Naive thymus-derived CD8-positive, alpha-beta T cell (primary cell): ENCODE measurements at regions not wholly inside any gene's neighbourhood (a gene's known extent, or its start where the extent isn't known, plus 50 kb on each side); places are given as distances from the start of the nearest gene placed in this dataset.

Source experiments
- ATAC-seq, 2 donors: fragments of 150-1000 bp; cut with Tn5 transposase in 1 of 2; sonication (Bioruptor Pico), chemical (Tn5 transposase) in 1 of 2; 1 replicate in 1 of 2; 2 replicates in 1 of 2; pipeline ENCODE4 v1.10.0; 2021; ENCODE audit warnings: mild to moderate bottlenecking in 2 of 2, moderate library complexity in 2 of 2
- POLR2A ChIA-PET: fragments of 350-600 bp; sonication (Branson Sonifier 250); formaldehyde crosslinking; loops from one replicate; lab custom pipeline; 2021; ENCODE audit warnings: antibody characterized with exemption; lab: Charles Lee
- DNase-seq, 10 donors: peaks; one replicate each; pipeline versions ENCODE4 v3.0.0 to v3.0.0-alpha.2; 2020 to 2022
- H3K27ac Mint-ChIP-seq, 10 donors: one replicate each; pipeline ENCODE4 v1.8.0; 2020 to 2022; ENCODE audit warnings: mild to moderate bottlenecking in 10 of 10, mixed read lengths in 10 of 10, moderate library complexity in 4 of 10, inconsistent platforms in 1 of 10
- H3K27me3 Mint-ChIP-seq, 5 donors: one replicate each; pipeline ENCODE4 v1.8.0; 2021 to 2022; ENCODE audit warnings: mixed read lengths in 5 of 5
- H3K36me3 Mint-ChIP-seq, 3 donors: one replicate each; pipeline ENCODE4 v1.8.0; 2020 to 2022; ENCODE audit warnings: mixed read lengths in 3 of 3, mild to moderate bottlenecking in 2 of 3, inconsistent platforms in 1 of 3
- H3K4me1 Mint-ChIP-seq, 4 donors: one replicate each; pipeline ENCODE4 v1.8.0; 2021 to 2022; ENCODE audit warnings: mixed read lengths in 4 of 4
- H3K4me3 Mint-ChIP-seq, 10 donors: one replicate each; pipeline ENCODE4 v1.8.0; 2020 to 2022; ENCODE audit warnings: mild to moderate bottlenecking in 10 of 10, mixed read lengths in 10 of 10, moderate library complexity in 6 of 10, inconsistent platforms in 1 of 10
- H3K9me3 Mint-ChIP-seq, 9 donors: one replicate each; pipeline ENCODE4 v1.8.0; 2020 to 2022; ENCODE audit warnings: mixed read lengths in 9 of 9, mild to moderate bottlenecking in 3 of 9, inconsistent platforms in 1 of 9, moderate library complexity in 1 of 9

GRCh38 chrX:10971176-10971575 lies 140.0 kb upstream of the HCCS start:
- POLR2A ChIA-PET = no interaction called here
- ATAC-seq = no peak
- Mint-ChIP-seq H3K4me3 (no peak overlapping the region), H3K4me1 (no peaks in the 10 kb centered on the region), H3K36me3 (peaks cover 0 to 9% (median 0%) of the 10 kb centered on the region in 3 donors), H3K27ac (no peak overlapping the region), H3K9me3 (peaks cover 0 to 15% (median 11%) of the 10 kb centered on the region in 9 donors), H3K27me3 (no peaks in the 10 kb centered on the region)
- no peak for DNase-seq

- POLR2A ChIA-PET = no interaction called here
- peaks cover 0 to 17% (median 11%) of the 10 kb centered on the region in 9 donors for H3K9me3 Mint-ChIP-seq
- no peaks in the 10 kb centered on the region for H3K4me1 Mint-ChIP-seq
- H3K4me3 Mint-ChIP-seq = no peak overlapping the region
- H3K27ac Mint-ChIP-seq = no peak overlapping the region
- DNase-seq (no peak), ATAC-seq (no peak)
- no peaks in the 10 kb centered on the region for H3K27me3 Mint-ChIP-seq
- peaks cover 0 to 9% (median 0%) of the 10 kb centered on the region in 3 donors for H3K36me3 Mint-ChIP-seq
Observed at GRCh38 chrX:10971759-10972158, 139.4 kb upstream of the HCCS start.

GRCh38 chrX:10972706-10973105 lies 138.4 kb upstream of the HCCS start:
- Mint-ChIP-seq H3K9me3 (peaks cover 0 to 23% (median 11%) of the 10 kb centered on the region in 9 donors), H3K27ac (no peak overlapping the region), H3K27me3 (no peaks in the 10 kb centered on the region), H3K36me3 (peaks cover 0 to 14% (median 0%) of the 10 kb centered on the region in 3 donors), H3K4me3 (no peak overlapping the region), H3K4me1 (no peaks in the 10 kb centered on the region)
- POLR2A ChIA-PET = no interaction called here
- ATAC-seq (no peak), DNase-seq (no peak)

GRCh38 chrX:10974920-10975319 lies 136.2 kb upstream of the HCCS start:
- no peak overlapping the region for H3K4me3 Mint-ChIP-seq
- H3K4me1 Mint-ChIP-seq = no peaks in the 10 kb centered on the region
- ATAC-seq (no peak), DNase-seq (no peak)
- H3K27ac Mint-ChIP-seq = no peak overlapping the region
- peaks cover 0 to 24% (median 11%) of the 10 kb centered on the region in 9 donors for H3K9me3 Mint-ChIP-seq
- POLR2A ChIA-PET = no interaction called here
- H3K27me3 Mint-ChIP-seq = no peaks in the 10 kb centered on the region
- H3K36me3 Mint-ChIP-seq = peaks cover 0 to 15% (median 0%) of the 10 kb centered on the region in 3 donors

- DNase-seq (no peak), ATAC-seq (no peak)
- Mint-ChIP-seq H3K36me3 (peaks cover 0 to 22% (median 0%) of the 10 kb centered on the region in 3 donors), H3K27ac (no peak overlapping the region), H3K4me3 (no peak overlapping the region), H3K27me3 (no peaks in the 10 kb centered on the region), H3K9me3 (peaks cover 0 to 28% (median 4%) of the 10 kb centered on the region in 9 donors), H3K4me1 (no peaks in the 10 kb centered on the region)
- POLR2A ChIA-PET = no interaction called here
Observed at GRCh38 chrX:10979956-10980355, 131.2 kb upstream of the HCCS start.

GRCh38 chrX:10981506-10981905 lies 129.6 kb upstream of the HCCS start:
- H3K4me1 Mint-ChIP-seq = no peaks in the 10 kb centered on the region
- no peak overlapping the region for H3K4me3 Mint-ChIP-seq
- H3K9me3 Mint-ChIP-seq = peaks cover 0 to 30% (median 4%) of the 10 kb centered on the region in 9 donors
- POLR2A ChIA-PET = no interaction called here
- H3K27ac Mint-ChIP-seq = no peak overlapping the region
- no peaks in the 10 kb centered on the region for H3K27me3 Mint-ChIP-seq
- DNase-seq (no peak), ATAC-seq (no peak)
- H3K36me3 Mint-ChIP-seq = peaks cover 0 to 22% (median 0%) of the 10 kb centered on the region in 3 donors

- no peaks in the 10 kb centered on the region for H3K4me1 Mint-ChIP-seq
- POLR2A ChIA-PET = no interaction called here
- H3K4me3 Mint-ChIP-seq = no peak overlapping the region
- no peak overlapping the region for H3K27ac Mint-ChIP-seq
- peaks cover 0 to 21% (median 5%) of the 10 kb centered on the region in 9 donors for H3K9me3 Mint-ChIP-seq
- H3K36me3 Mint-ChIP-seq = peaks cover 0 to 10% (median 0%) of the 10 kb centered on the region in 3 donors
- ATAC-seq (no peak), DNase-seq (no peak)
- H3K27me3 Mint-ChIP-seq = no peaks in the 10 kb centered on the region
Observed at GRCh38 chrX:10983526-10983925, 127.6 kb upstream of the HCCS start.

GRCh38 chrX:10984213-10984612 lies 126.9 kb upstream of the HCCS start:
- DNase-seq = no peak
- Mint-ChIP-seq H3K27ac (no peak overlapping the region), H3K4me1 (no peaks in the 10 kb centered on the region), H3K4me3 (no peak overlapping the region), H3K27me3 (no peaks in the 10 kb centered on the region), H3K9me3 (peaks cover 0 to 20% (median 3%) of the 10 kb centered on the region in 9 donors), H3K36me3 (peaks cover 0 to 7% (median 0%) of the 10 kb centered on the region in 3 donors)
- POLR2A ChIA-PET = no interaction called here
- no peak for ATAC-seq

- DNase-seq (no peak), ATAC-seq (no peak)
- Mint-ChIP-seq H3K27ac (no peak overlapping the region), H3K9me3 (peaks cover 0 to 18% (median 0%) of the 10 kb centered on the region in 9 donors), H3K4me3 (no peak overlapping the region), H3K27me3 (no peaks in the 10 kb centered on the region), H3K36me3 (peaks cover 0 to 7% (median 0%) of the 10 kb centered on the region in 3 donors), H3K4me1 (no peaks in the 10 kb centered on the region)
- POLR2A ChIA-PET = no interaction called here
Observed at GRCh38 chrX:10986616-10987015, 124.5 kb upstream of the HCCS start.

GRCh38 chrX:10988653-10989052 lies 122.5 kb upstream of the HCCS start:
- H3K27ac Mint-ChIP-seq = no peak overlapping the region
- H3K4me1 Mint-ChIP-seq = no peaks in the 10 kb centered on the region
- H3K36me3 Mint-ChIP-seq = peaks cover 0 to 14% (median 0%) of the 10 kb centered on the region in 3 donors
- H3K4me3 Mint-ChIP-seq = no peak overlapping the region
- H3K9me3 Mint-ChIP-seq = peaks cover 0 to 30% (median 5%) of the 10 kb centered on the region in 9 donors
- ATAC-seq (no peak), DNase-seq (no peak)
- POLR2A ChIA-PET = no interaction called here
- H3K27me3 Mint-ChIP-seq = no peaks in the 10 kb centered on the region

GRCh38 chrX:10989386-10989785 lies 121.7 kb upstream of the HCCS start:
- Mint-ChIP-seq H3K4me1 (no peaks in the 10 kb centered on the region), H3K9me3 (peaks cover 0 to 30% (median 5%) of the 10 kb centered on the region in 9 donors), H3K27me3 (no peaks in the 10 kb centered on the region), H3K4me3 (no peak overlapping the region), H3K36me3 (peaks cover 0 to 12% (median 0%) of the 10 kb centered on the region in 3 donors), H3K27ac (no peak overlapping the region)
- POLR2A ChIA-PET = no interaction called here
- ATAC-seq = no peak
- no peak for DNase-seq

- peaks cover 0 to 30% (median 5%) of the 10 kb centered on the region in 9 donors for H3K9me3 Mint-ChIP-seq
- H3K36me3 Mint-ChIP-seq = peaks cover 0 to 12% (median 0%) of the 10 kb centered on the region in 3 donors
- no peak overlapping the region for H3K27ac Mint-ChIP-seq
- ATAC-seq = no peak
- H3K4me1 Mint-ChIP-seq = no peaks in the 10 kb centered on the region
- POLR2A ChIA-PET = no interaction called here
- DNase-seq = no peak
- no peak overlapping the region for H3K4me3 Mint-ChIP-seq
- H3K27me3 Mint-ChIP-seq = no peaks in the 10 kb centered on the region
Observed at GRCh38 chrX:10990418-10990817, 120.7 kb upstream of the HCCS start.

- H3K36me3 Mint-ChIP-seq = peaks cover 0 to 12% (median 0%) of the 10 kb centered on the region in 3 donors
- peaks cover 0 to 34% (median 5%) of the 10 kb centered on the region in 9 donors for H3K9me3 Mint-ChIP-seq
- DNase-seq = no peak
- ATAC-seq = no peak
- H3K4me1 Mint-ChIP-seq = no peaks in the 10 kb centered on the region
- POLR2A ChIA-PET = no interaction called here
- H3K27ac Mint-ChIP-seq = no peak overlapping the region
- H3K27me3 Mint-ChIP-seq = no peaks in the 10 kb centered on the region
- H3K4me3 Mint-ChIP-seq = no peak overlapping the region
Observed at GRCh38 chrX:10990976-10991375, 120.2 kb upstream of the HCCS start.

- peaks cover 0 to 12% (median 0%) of the 10 kb centered on the region in 3 donors for H3K36me3 Mint-ChIP-seq
- POLR2A ChIA-PET = no interaction called here
- no peak overlapping the region for H3K4me3 Mint-ChIP-seq
- no peak for ATAC-seq
- no peaks in the 10 kb centered on the region for H3K27me3 Mint-ChIP-seq
- peaks cover 0 to 39% (median 4%) of the 10 kb centered on the region in 9 donors for H3K9me3 Mint-ChIP-seq
- no peak overlapping the region for H3K27ac Mint-ChIP-seq
- no peak for DNase-seq
- no peaks in the 10 kb centered on the region for H3K4me1 Mint-ChIP-seq
Observed at GRCh38 chrX:10992110-10992509, 119.0 kb upstream of the HCCS start.
